PFSK-1 (cell line): ENCODE measurements at regions not wholly inside any gene's neighbourhood (a gene's known extent, or its start where the extent isn't known, plus 50 kb on each side); places are given as distances from the start of the nearest gene placed in this dataset.

Experiments used
- POLR2AphosphoS5 ChIP-seq: IDR thresholded peaks from 2 replicates; pipeline ENCODE4 v1.6.1; 2012; ENCODE audit warnings: low read depth, mild to moderate bottlenecking, control low read depth, low read length, moderate library complexity
- SIN3A ChIP-seq: IDR thresholded peaks from 2 replicates; pipeline ENCODE4 v1.6.1; 2012; ENCODE audit warnings: mild to moderate bottlenecking, low read length, moderate library complexity, borderline replicate concordance; ENCODE audit not compliant: insufficient read depth
- TAF1 ChIP-seq: IDR thresholded peaks from 2 replicates; pipeline ENCODE4 v1.6.1; 2012; ENCODE audit warnings: low read length, control low read depth, borderline replicate concordance; ENCODE audit not compliant: insufficient read depth
- TF ChIP-seq, protein P1 (sequence below), 2 experiments: IDR thresholded peaks; 2 replicates each; pipeline versions ENCODE4 v1.6.1 to v1.8.0; 2011 to 2012; ENCODE audit warnings: low read depth in 2 of 2, low read length in 2 of 2, control low read depth in 1 of 2, inconsistent platforms in 1 of 2, mild to moderate bottlenecking in 1 of 2, moderate library complexity in 1 of 2; ENCODE audit not compliant: insufficient read depth in 1 of 2

DNA sequence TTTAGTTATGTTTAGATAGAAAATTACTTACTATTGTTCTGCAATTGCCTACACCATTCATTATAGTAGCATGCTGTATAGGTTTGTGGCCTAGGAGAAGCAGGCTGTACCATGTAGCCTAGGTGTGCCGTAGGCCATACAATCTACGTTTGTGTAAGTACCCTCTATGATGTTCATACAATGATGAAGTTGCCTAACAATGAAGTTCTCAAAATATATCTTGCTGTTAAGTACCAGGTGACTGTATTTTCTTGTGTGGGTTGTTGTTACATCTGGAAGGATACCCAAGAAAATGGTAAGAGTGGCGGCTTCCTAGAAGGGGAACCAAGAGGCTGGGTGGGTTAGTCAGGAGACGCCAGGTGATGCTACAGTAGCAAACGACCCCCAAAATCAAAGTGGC is 88.3 kb upstream of the FOXF1 start:
- TF ChIP-seq, protein P1, sequence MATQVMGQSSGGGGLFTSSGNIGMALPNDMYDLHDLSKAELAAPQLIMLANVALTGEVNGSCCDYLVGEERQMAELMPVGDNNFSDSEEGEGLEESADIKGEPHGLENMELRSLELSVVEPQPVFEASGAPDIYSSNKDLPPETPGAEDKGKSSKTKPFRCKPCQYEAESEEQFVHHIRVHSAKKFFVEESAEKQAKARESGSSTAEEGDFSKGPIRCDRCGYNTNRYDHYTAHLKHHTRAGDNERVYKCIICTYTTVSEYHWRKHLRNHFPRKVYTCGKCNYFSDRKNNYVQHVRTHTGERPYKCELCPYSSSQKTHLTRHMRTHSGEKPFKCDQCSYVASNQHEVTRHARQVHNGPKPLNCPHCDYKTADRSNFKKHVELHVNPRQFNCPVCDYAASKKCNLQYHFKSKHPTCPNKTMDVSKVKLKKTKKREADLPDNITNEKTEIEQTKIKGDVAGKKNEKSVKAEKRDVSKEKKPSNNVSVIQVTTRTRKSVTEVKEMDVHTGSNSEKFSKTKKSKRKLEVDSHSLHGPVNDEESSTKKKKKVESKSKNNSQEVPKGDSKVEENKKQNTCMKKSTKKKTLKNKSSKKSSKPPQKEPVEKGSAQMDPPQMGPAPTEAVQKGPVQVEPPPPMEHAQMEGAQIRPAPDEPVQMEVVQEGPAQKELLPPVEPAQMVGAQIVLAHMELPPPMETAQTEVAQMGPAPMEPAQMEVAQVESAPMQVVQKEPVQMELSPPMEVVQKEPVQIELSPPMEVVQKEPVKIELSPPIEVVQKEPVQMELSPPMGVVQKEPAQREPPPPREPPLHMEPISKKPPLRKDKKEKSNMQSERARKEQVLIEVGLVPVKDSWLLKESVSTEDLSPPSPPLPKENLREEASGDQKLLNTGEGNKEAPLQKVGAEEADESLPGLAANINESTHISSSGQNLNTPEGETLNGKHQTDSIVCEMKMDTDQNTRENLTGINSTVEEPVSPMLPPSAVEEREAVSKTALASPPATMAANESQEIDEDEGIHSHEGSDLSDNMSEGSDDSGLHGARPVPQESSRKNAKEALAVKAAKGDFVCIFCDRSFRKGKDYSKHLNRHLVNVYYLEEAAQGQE (IDR thresholded peaks at IDR 0.05; ENCODE audit: insufficient read depth in 1 of 2, low read depth in 2 of 2, low read length in 2 of 2) = no peak
- TF ChIP-seq POLR2AphosphoS5 (no peak), TAF1 (no peak), SIN3A (no peak)
